DOHH2 (cell line): ENCODE measurements at regions not wholly inside any gene's neighbourhood (a gene's known extent, or its start where the extent isn't known, plus 50 kb on each side); places are given as distances from the start of the nearest gene placed in this dataset.

ENCODE experiments used
- H3F3A ChIP-seq: fragments of 200-600 bp; sonication (generic), shearing (Covaris generic); 2 replicates; pipeline ENCODE4 v1.6.0; 2016; ENCODE audit warnings: antibody characterized with exemption, mild to moderate bottlenecking; ENCODE audit not compliant: control insufficient read depth, insufficient read depth
- H3K27ac ChIP-seq: fragments of 200-600 bp; sonication (generic); 2 replicates; pipeline ENCODE4 v1.5.1; 2014; ENCODE audit warnings: low read depth, mild to moderate bottlenecking, low read length, moderate library complexity
- H3K27me3 ChIP-seq: fragments of 200-600 bp; sonication (generic); 2 replicates; pipeline ENCODE4 v1.6.1; 2014; ENCODE audit warnings: mild to moderate bottlenecking, low read length, mixed read lengths; ENCODE audit not compliant: control insufficient read depth
- H3K36me3 ChIP-seq: fragments of 200-600 bp; sonication (generic); 2 replicates; pipeline ENCODE4 v1.6.1; 2014; ENCODE audit warnings: mild to moderate bottlenecking, low read length, moderate library complexity, mixed read lengths; ENCODE audit not compliant: control insufficient read depth
- H3K4me1 ChIP-seq: fragments of 200-600 bp; sonication (generic); 2 replicates; pipeline ENCODE4 v1.6.1; 2014; ENCODE audit warnings: mild to moderate bottlenecking, low read length, mixed read lengths; ENCODE audit not compliant: control insufficient read depth
- H3K4me2 ChIP-seq: fragments of 200-600 bp; sonication (generic); 2 replicates; pipeline ENCODE4 v1.6.0; 2014; ENCODE audit warnings: mild to moderate bottlenecking, low read length, moderate library complexity
- H3K4me3 ChIP-seq: fragments of 200-600 bp; sonication (generic); 2 replicates; pipeline ENCODE4 v1.5.1; 2014; ENCODE audit warnings: mild to moderate bottlenecking, low read length, mixed read lengths
- H3K79me2 ChIP-seq: fragments of 200-600 bp; sonication (generic); 2 replicates; pipeline ENCODE4 v1.6.1; 2014; ENCODE audit warnings: mild to moderate bottlenecking, low read length, mixed read lengths; ENCODE audit not compliant: control insufficient read depth
- H3K9me2 ChIP-seq: fragments of 200-600 bp; sonication (generic); replicated peaks from 2 replicates; pipeline ENCODE4 v1.6.1; 2014; ENCODE audit warnings: mild to moderate bottlenecking, low read length, mixed read lengths; ENCODE audit not compliant: control insufficient read depth
- H3K9me3 ChIP-seq: fragments of 200-600 bp; sonication (generic); 2 replicates; pipeline ENCODE4 v1.6.1; 2014; ENCODE audit warnings: antibody characterized with exemption, low read length, mixed read lengths; ENCODE audit not compliant: control insufficient read depth, insufficient read depth
- H4K20me1 ChIP-seq: fragments of 200-600 bp; sonication (generic); 2 replicates; pipeline ENCODE4 v1.6.0; 2014; ENCODE audit warnings: low read depth, mild to moderate bottlenecking, antibody characterized with exemption, low read length, moderate library complexity; ENCODE audit not compliant: control insufficient read depth, insufficient read depth
- EZH2phosphoT487 ChIP-seq: fragments of 200-600 bp; sonication (generic); IDR thresholded peaks from 2 replicates; pipeline ENCODE4 v1.6.1; 2017; ENCODE audit warnings: borderline replicate concordance, mild to moderate bottlenecking, antibody characterized with exemption, low read length, moderate library complexity, mixed read lengths
- TF ChIP-seq, protein P1 (sequence below): fragments of 200-600 bp; sonication (generic); IDR thresholded peaks from one replicate; pipeline ENCODE4 v1.5.1; 2014; ENCODE audit warnings: antibody characterized with exemption, mild to moderate bottlenecking, low read depth, low read length; ENCODE audit not compliant: poor library complexity, severe bottlenecking

- Histone ChIP-seq H3F3A (no peaks in the 10 kb centered on the region), H3K9me2 (no peaks in the 10 kb centered on the region), H3K4me3 (no peak overlapping the region), H3K4me1 (no peaks in the 10 kb centered on the region), H3K9me3 (no peaks in the 10 kb centered on the region; the same call in 1 of the 2 replicates), H3K4me2 (no peak overlapping the region), H4K20me1 (no peaks in the 10 kb centered on the region), H3K79me2 (no peaks in the 10 kb centered on the region), H3K27me3 (no peaks in the 10 kb centered on the region), H3K27ac (no peak overlapping the region), H3K36me3 (no peaks in the 10 kb centered on the region)
- no peak for TF ChIP-seq EZH2phosphoT487
- TF ChIP-seq, protein P1, sequence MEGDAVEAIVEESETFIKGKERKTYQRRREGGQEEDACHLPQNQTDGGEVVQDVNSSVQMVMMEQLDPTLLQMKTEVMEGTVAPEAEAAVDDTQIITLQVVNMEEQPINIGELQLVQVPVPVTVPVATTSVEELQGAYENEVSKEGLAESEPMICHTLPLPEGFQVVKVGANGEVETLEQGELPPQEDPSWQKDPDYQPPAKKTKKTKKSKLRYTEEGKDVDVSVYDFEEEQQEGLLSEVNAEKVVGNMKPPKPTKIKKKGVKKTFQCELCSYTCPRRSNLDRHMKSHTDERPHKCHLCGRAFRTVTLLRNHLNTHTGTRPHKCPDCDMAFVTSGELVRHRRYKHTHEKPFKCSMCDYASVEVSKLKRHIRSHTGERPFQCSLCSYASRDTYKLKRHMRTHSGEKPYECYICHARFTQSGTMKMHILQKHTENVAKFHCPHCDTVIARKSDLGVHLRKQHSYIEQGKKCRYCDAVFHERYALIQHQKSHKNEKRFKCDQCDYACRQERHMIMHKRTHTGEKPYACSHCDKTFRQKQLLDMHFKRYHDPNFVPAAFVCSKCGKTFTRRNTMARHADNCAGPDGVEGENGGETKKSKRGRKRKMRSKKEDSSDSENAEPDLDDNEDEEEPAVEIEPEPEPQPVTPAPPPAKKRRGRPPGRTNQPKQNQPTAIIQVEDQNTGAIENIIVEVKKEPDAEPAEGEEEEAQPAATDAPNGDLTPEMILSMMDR, result no peak
Measured at GRCh38 chr3:16089521-16089920, 85.0 kb upstream of the GALNT15 start.

DNA sequence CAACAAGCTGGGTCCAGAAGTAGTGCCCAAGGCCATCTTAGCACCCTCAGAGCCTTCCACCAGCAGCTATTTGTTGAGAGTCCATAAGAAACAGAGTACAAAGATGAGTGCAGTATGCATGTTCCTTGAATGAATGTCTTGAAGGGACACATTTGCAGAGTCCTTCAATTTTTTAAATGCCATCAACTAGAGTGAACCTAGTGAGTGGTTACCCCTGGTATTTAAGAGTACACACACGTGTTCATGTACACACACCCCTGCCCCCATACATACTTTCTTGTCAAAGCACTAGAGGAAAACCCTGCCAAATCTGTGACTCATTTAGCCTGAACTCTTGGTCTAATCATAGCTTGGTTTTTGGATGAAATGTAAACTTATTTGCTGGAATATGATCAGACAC lies 84.5 kb upstream of the GALNT15 start:
- no peaks in the 10 kb centered on the region for H3K4me1 ChIP-seq
- no peaks in the 10 kb centered on the region for H3F3A ChIP-seq
- H3K27ac ChIP-seq, result no peak overlapping the region
- H4K20me1 ChIP-seq, result no peaks in the 10 kb centered on the region
- no peaks in the 10 kb centered on the region for H3K36me3 ChIP-seq
- TF ChIP-seq, protein P1, result no peak
- TF ChIP-seq EZH2phosphoT487, result no peak
- no peaks in the 10 kb centered on the region for H3K9me2 ChIP-seq
- no peaks in the 10 kb centered on the region for H3K9me3 ChIP-seq
- no peaks in the 10 kb centered on the region for H3K79me2 ChIP-seq
- no peaks in the 10 kb centered on the region for H3K27me3 ChIP-seq
- no peak overlapping the region for H3K4me2 ChIP-seq
- H3K4me3 ChIP-seq, result no peak overlapping the region

- Histone ChIP-seq H4K20me1 (no peaks in the 10 kb centered on the region), H3K36me3 (no peaks in the 10 kb centered on the region), H3K4me1 (no peaks in the 10 kb centered on the region), H3K4me3 (no peak overlapping the region), H3K27me3 (no peaks in the 10 kb centered on the region), H3K79me2 (no peaks in the 10 kb centered on the region), H3K4me2 (no peak overlapping the region), H3F3A (no peaks in the 10 kb centered on the region), H3K9me3 (no peaks in the 10 kb centered on the region), H3K27ac (no peak overlapping the region), H3K9me2 (no peaks in the 10 kb centered on the region)
- TF ChIP-seq EZH2phosphoT487, result no peak
- TF ChIP-seq, protein P1, result no peak
Measured at GRCh38 chr3:16090706-16091105, 83.8 kb upstream of the GALNT15 start.

DNA sequence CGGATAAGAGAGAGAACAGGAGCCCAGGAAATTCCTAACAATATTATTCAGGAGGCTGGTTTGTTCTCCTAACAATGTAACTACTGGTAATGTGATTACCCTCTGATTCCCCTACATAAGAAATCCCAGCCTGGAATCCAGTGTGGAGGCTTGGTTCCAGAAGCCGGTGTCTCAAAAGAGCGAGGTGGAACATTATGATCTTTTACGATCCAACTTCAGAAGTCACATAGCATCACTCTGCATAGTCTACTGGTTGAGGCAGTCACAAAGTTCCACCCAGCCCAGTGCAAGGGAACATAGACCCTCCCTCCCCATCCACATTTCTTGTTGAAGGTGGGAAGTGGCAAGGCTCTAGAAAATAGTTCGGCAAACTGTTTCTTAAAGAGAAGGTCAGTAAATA lies 81.6 kb upstream of the GALNT15 start:
- Histone ChIP-seq H3F3A (no peaks in the 10 kb centered on the region), H4K20me1 (no peaks in the 10 kb centered on the region), H3K27ac (no peak overlapping the region), H3K79me2 (no peaks in the 10 kb centered on the region), H3K27me3 (no peaks in the 10 kb centered on the region), H3K4me3 (no peak overlapping the region), H3K9me3 (no peaks in the 10 kb centered on the region), H3K36me3 (no peaks in the 10 kb centered on the region), H3K9me2 (no peaks in the 10 kb centered on the region), H3K4me1 (no peaks in the 10 kb centered on the region), H3K4me2 (no peak overlapping the region)
- TF ChIP-seq, protein P1, result no peak
- TF ChIP-seq EZH2phosphoT487, result no peak
